IPS DF 4.7 (cell line): ENCODE measurements at regions not wholly inside any gene's neighbourhood (a gene's known extent, or its start where the extent isn't known, plus 50 kb on each side); places are given as distances from the start of the nearest gene placed in this dataset.

Experiments used
- DNase-seq: peaks from one replicate; pipeline ENCODE4 v3.0.0-alpha.2; 2013; ENCODE audit warnings: low spot score; ENCODE audit errors: extremely low read depth

- no peak for DNase-seq
Observed at GRCh38 chr1:199774433-199775089, 252.9 kb upstream of the NR5A2 start.

DNA sequence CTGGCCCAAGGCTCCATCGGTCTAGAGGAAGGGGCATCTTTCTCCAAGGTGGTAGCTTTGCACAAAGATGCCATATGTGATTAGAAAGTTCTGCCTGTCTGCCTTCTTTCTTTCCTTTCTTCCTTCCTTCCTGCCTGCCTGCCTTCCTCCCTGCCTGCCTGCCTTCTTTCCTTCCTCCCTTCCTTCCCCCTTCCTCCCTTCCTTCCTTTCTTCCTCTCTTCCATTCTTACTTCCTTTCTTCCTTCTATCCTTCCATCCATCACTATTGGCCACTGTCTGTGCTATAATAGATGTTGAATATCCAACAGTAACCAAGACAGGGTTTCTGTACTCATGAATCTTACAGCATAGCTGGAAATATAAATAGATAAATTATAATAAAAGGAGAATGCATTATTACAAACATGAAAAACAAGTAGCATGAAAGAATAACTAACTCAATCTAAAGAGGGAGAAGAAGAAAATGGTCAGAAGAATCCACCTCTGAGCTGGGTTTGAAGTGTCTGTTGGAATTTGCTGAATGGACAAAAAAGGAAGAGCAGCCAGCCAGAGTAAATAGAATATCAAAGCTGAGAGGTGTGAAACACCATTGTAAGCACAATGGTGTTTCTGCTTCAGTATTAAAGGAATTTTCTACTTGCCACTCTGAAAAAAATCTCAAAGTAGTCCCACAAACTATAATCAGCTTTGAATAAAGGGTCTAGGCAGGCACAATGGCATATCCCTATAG, 250.6 kb upstream of the NR5A2 start:
- DNase-seq = no peak

DNA sequence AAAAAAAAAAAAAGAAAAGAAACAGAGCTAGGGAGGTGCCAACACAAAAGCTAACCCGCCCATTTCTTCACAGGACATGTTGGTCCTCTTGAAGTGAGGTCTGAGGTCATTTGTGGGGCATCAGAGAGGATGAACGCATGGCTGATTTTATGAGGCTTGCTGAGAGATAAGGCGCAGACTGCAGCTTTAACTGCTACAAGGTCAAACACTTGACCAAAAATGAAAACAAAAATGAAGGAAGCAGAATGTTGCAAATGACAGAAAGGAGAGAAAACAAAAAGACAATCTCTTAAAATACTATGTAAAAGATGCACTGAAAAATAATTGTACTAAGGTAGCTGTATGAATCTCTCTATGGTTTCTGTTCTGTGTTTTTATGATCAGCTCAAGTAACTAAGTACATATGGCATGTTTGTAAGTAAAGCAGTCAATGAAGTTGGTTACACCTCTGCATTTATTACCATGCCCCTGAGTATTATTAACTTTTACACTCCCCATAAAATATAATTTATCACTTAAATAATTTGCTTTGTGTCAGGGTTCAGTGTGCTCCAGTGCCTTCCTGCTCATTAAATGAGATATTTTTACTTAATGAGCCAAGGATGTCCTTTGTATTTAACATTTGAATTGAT, 249.1 kb upstream of the NR5A2 start:
- no peak for DNase-seq

DNA sequence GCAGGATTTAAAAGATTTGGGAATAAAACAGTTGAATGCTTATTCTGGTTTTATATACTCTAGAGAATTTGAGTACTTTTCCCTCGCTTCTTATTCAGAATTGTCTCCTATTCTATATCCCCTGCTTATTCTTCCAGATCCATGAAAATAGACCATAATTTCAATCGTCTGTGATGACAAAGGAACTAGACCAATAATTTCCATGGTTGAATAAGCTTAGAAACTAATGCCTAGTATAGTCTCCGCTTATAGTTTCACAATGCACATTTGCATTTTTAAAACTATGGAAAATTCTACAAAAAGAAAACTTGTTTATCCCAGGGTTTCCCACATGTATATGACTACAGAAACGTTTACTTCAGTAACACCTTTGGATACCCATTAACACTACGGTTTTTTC, 247.4 kb upstream of the NR5A2 start:
- DNase-seq = no peak

DNA sequence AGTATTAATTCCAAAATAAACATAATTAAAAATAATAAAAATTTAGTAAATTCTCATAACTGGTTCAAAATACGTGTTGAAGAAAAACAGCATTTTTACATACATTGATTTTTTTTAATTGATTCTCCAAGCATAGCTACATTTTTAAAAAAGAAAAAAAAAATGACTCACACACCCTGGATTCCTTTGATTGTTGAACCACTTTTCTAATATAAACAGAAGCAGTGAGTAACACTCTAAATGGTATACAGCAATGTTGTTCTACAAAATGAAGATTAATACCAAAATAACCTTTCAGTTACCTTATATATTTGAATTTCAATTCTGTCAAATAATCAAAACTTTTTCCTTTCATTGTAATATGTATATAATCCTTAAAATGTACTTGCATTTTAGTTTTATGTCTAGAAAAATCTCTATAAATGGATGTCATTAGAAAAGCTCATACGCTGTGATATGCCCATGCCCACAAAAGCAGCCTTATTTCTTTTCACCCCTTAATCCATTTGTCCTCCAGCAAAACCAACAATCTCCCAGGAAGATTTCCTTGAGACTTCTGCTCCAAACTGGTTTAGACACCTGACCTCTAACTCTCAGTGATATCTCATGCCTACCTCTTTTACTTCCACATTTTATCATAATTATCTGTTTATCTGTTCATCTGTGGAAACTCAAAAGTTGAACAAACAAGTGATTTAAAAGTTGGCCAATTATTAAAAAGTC, 246.4 kb upstream of the NR5A2 start:
- DNase-seq = no peak

- DNase-seq = no peak
Observed at GRCh38 chr1:199784138-199784895, 243.2 kb upstream of the NR5A2 start.

DNA sequence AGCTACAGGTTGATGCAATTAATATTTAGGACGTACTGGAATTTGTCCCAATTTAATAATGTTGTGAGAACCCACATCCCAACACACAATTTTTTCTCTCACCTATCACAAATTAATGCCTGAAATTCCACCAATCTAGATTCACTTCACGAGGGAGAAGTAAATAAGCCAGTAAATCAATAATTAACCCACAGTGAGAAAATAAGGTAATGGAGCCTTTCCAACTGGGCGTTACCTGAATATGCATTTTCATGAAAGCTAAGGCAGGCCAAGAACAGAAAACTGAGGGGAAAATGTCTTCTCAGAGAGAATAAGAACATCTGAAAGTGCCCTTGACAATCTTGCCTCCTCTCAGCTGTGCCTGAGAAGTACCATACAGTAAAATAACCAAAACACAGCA, 240.8 kb upstream of the NR5A2 start:
- DNase-seq = no peak

DNA sequence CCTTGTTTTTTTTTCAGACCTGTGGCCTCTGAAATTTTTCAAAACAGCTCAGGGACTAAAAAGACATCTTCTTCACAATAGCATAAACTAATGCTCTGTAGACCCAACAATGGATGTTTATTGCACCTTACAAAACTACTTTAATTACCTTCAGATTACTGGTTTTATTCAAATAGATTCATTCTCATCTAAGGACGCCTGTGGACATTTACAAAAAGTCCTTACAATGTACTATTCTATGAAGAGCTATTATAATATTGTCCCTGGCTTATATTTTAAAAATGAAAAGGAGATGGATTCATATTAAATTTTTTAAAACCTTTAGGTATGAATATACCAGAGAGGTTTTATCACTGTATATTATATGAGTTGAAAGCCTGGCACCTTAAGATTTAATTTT, 238.4 kb upstream of the NR5A2 start:
- DNase-seq = no peak

GRCh38 chr1:199791495-199791894, 236.0 kb upstream of the NR5A2 start:
- no peak for DNase-seq

DNA sequence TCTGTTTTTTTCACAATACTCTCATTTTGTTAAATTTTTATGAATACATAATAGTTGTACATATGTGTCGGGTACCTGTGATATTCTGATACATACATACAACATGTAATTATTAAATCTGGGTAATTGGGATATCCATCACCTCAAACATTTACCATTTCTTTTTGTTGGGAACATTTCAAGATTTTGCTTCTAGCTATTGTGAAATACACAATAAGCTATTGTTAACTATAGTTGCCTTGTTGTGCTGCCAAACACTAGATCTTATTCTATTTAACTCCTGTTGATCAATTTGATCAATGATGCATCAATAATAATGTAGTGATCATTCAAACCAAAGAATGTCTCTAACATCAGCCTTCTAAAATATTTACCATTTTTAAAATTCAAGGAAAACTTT, 234.6 kb upstream of the NR5A2 start:
- no peak for DNase-seq

DNA sequence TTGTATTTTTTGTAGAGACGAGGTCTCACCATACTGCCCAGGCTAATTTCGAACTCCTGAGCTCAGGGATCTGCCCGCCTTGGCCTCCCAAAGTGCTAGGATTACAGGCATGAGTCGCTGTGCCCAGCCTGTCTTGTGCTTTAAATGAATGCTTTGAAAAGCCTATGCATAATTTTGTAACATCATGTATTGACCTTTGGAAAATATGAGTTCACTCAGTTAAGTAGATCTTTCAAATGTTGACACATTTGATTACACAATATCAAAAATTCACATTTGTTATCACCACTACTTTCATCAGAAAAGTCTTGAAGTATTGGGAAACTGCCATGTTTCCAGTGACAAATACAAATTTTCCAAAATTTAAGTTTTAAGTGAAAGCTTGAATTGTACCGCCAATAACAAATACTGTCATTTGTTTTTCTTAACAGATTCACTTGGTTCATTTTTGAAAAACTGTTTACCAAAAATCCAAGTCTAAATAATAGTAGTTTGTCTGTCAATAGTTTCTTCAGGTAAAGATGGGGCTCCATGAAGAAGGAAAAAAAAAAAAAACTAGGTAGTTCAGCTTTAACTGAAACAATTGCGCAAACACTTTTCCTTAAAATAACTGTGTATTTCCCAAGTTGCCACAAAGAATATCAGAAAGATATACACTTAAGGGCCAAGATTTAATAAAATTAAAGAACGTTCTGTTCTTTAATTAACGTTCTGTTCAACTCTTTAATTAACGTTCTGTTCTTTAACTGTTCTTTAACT, 233.2 kb upstream of the NR5A2 start:
- DNase-seq = no peak

DNA sequence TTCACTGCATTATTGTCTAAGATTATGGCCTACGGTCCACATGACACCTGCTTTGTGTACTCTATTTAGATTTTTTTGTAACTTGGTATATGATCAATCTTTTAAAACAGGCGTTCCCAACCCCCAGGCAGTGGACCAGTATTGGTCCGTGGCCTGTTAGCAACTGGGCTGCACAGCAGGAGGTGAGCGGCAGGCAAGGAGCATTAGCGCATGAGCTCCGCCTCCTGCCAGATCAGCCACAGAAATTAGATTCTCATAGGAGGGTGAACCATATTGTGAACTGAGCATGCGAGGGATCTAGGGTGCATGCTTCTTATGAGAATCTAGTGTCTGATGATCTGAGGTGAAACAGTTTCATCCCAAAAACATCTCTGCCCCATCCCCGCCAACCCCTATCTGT, 228.4 kb upstream of the NR5A2 start:
- no peak for DNase-seq

GRCh38 chr1:199804526-199804925, 223.0 kb upstream of the NR5A2 start:
- DNase-seq = no peak

DNA sequence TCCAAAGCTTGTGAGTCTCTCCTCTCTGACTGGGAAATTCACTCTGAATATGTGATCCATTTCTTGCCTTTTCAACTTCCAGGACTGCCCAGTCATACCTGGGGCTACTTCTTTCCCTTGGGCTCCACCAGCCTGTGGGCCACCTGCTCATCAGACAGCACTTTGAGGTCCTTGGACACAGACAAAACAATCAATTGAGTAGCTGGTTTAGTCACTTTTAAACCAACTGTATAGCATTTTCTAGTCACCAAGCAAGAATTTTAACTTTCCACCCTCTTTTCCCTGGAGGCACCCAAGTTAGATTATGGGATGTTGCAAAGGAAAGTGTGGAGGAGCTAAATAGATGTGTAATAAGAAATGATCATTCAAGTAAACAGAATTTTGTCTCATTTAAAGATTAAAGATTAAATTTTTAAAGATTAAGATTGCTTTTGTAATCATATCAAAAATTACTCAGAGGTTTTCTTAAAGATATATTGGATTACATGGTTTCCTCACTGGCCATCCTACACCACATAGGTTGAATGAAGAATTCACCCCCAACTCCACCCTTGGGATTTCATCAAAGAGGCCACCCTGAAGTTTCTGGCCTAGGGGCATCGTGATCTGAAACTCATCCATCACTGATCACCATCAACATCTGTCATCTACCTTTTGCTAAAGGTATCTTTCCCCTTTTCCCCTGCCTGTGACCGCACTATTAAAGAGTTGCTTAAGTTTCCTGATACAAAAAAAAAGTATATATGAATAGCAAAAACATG, 219.2 kb upstream of the NR5A2 start:
- no peak for DNase-seq

- no peak for DNase-seq
Observed at GRCh38 chr1:199809311-199809710, 218.2 kb upstream of the NR5A2 start.

- no peak for DNase-seq
Observed at GRCh38 chr1:199811163-199811562, 216.3 kb upstream of the NR5A2 start.

- no peak for DNase-seq
Observed at GRCh38 chr1:199813198-199813597, 214.3 kb upstream of the NR5A2 start.

DNA sequence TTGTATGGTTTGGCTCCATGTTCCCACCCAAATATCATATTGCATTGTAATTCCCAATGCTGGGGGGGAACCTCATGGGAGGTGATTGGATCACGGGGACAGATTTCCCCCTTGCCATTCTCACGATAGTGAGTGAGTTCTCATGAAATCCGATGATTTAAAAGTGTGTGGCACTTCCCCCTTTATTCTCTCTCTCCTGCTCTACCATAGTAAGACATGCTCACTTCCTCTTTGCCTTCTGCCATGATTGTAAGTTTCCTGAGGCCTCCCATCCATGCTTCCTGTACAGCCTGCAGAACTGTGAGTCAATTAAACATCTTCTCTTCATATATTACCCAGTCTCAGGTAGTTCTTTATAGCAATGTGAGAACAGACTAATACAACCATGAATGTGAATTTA, 211.6 kb upstream of the NR5A2 start:
- DNase-seq = no peak

- DNase-seq = no peak
Observed at GRCh38 chr1:199817266-199817665, 210.2 kb upstream of the NR5A2 start.
